ENCODE measurements at regions not wholly inside any gene's neighbourhood (a gene's known extent, or its start where the extent isn't known, plus 50 kb on each side); places are given as distances from the start of the nearest gene placed in this dataset.

GRCh38 chr3:28050120-28050519, 191.3 kb upstream of the CMC1 start (continued):
- TF ChIP-seq MTA3 (IDR thresholded peaks at IDR 0.05; ENCODE audit: borderline replicate concordance) (no peak), DEAF1 (CRISPR knock-in tag; IDR thresholded peaks at IDR 0.05) (no peak), NUFIP1 (IDR thresholded peaks at IDR 0.05; ENCODE audit: partially characterized antibody) (no peak), TSC22D4 (tag; IDR thresholded peaks at IDR 0.05) (no peak), POLR2AphosphoS2 (IDR thresholded peaks at IDR 0.05; ENCODE audit: low read length) (no peak), LARP7 (IDR thresholded peaks at IDR 0.05) (no peak), TRIM28 (IDR thresholded peaks at IDR 0.05) (no peak)

GRCh38 chr3:28050885-28051284, 190.5 kb upstream of the CMC1 start:
- 6% methylated on average over 2 of the region's 2 CpGs for WGBS (ENCODE audit: insufficient coverage, low coverage, missing lambda C conversion rate)
- CTCF ChIA-PET (ENCODE audit: low intra/inter-chr PET ratio) = no interaction called here
- ATAC-seq = no peak

More at GRCh38 chr3:28050885-28051284, 190.5 kb upstream of the CMC1 start:
- TF ChIP-seq E2F8 (IDR thresholded peaks at IDR 0.05; ENCODE audit: low read depth, partially characterized antibody) (no peak), NFIC (IDR thresholded peaks at IDR 0.05) (peak; percentile 41; the same call in 1 of the 2 replicates)
- no TSS peak for BruUV-seq (replicated peaks)
- Histone ChIP-seq H3K27me3 (ENCODE audit: control insufficient read depth in 2 of 2, insufficient read depth in 2 of 2, low read length in 2 of 2) (no peaks in the 10 kb centered on the region), H4K20me1 (replicated peaks; ENCODE audit: control insufficient read depth, insufficient read depth, low read length) (no peaks in the 10 kb centered on the region), H3K4me2 (ENCODE audit: insufficient read depth, low read length) (no peak overlapping the region), H3K4me1 (replicated peaks in 1 of 2; ENCODE audit: control insufficient read depth in 2 of 2, insufficient read depth in 2 of 2, low read length in 2 of 2) (no peaks in the 10 kb centered on the region), H3K9me1 (ENCODE audit: control insufficient read depth, insufficient read depth, low read length) (no peaks in the 10 kb centered on the region), H2AFZ (ENCODE audit: low read depth, low read length) (no peak overlapping the region), H3K79me2 (ENCODE audit: control insufficient read depth, insufficient read depth, low read length) (no peaks in the 10 kb centered on the region), H3K27ac (ENCODE audit: extremely low read depth, low read depth, low read length) (no peak overlapping the region), H3K36me3 (ENCODE audit: control insufficient read depth, insufficient read depth, low read length) (no peaks in the 10 kb centered on the region), H3K9me3 (replicated peaks; ENCODE audit: control insufficient read depth, insufficient read depth, low read depth, low read length) (no peaks in the 10 kb centered on the region), H3K9ac (ENCODE audit: insufficient read depth in 1 of 2, low read depth in 2 of 2, low read length in 2 of 2) (no peak overlapping the region), H3K4me3 (no peak overlapping the region)
- in situ Hi-C loops (cut with MboI) (no loop called here), intact Hi-C loops (cut with micrococcal nuclease) (no loop called here)
- DNase-seq (ENCODE audit: extremely low read depth in 1 of 4, low spot score in 3 of 4) (peak in 1 of 4 experiments; percentile 2), FAIRE-seq (no peak)
- POLR2A ChIA-PET = no interaction called here

Data from K562 (cell line).